OCI-LY3 (cell line): ENCODE measurements at regions not wholly inside any gene's neighbourhood (a gene's known extent, or its start where the extent isn't known, plus 50 kb on each side); places are given as distances from the start of the nearest gene placed in this dataset.

Experiments used
- EZH2phosphoT487 ChIP-seq: fragments of 200-600 bp; shearing (Covaris generic); IDR thresholded peaks from 2 replicates; pipeline ENCODE4 v1.6.1; 2018; ENCODE audit warnings: antibody characterized with exemption, mixed run types, low read depth
- TF ChIP-seq, protein P1 (sequence below): fragments of 200-600, 300-600 bp; sonication (generic); IDR thresholded peaks from 2 replicates; pipeline ENCODE4 v1.5.1; 2014; ENCODE audit warnings: antibody characterized with exemption, low read length, low read depth

DNA sequence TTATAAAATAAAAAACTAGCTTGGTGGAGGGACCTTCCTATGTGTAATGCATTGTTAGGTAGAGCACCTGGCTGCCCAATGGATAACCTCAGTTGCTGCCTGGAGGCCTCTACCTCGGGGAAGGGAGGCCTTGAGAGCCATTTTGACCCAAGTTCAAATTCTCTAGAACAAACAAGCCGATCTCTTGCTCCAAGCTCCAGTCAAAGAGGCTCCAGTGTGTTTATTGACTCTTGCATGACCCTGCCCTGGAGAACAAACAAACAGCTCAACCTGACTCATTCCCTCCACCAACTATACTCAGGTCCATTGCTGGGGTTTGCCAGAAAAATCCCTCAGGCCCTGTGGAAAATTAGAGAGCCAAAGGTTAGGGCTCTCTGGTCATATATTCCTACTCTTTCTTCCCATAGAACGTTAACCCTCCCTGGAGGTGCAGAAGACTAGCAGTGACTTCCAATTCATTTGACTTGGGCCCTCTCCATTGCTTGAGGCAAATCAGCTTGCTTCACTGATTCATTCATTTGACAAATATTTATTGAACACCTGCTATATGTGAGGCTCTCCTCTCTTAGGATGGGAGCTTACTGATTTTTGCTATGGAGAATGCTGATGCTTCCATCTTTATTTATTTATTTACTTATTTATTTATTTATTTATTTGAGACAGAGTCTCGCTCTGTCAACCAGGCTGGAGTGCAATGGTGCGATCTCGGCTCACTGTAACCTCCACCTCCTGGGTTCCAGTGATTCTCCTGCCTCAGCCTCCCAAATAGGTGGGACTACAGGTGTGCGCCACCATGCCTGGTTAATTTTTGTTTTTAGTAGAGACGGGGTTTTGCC lies 73.7 kb upstream of the CISTR start:
- TF ChIP-seq, protein P1, sequence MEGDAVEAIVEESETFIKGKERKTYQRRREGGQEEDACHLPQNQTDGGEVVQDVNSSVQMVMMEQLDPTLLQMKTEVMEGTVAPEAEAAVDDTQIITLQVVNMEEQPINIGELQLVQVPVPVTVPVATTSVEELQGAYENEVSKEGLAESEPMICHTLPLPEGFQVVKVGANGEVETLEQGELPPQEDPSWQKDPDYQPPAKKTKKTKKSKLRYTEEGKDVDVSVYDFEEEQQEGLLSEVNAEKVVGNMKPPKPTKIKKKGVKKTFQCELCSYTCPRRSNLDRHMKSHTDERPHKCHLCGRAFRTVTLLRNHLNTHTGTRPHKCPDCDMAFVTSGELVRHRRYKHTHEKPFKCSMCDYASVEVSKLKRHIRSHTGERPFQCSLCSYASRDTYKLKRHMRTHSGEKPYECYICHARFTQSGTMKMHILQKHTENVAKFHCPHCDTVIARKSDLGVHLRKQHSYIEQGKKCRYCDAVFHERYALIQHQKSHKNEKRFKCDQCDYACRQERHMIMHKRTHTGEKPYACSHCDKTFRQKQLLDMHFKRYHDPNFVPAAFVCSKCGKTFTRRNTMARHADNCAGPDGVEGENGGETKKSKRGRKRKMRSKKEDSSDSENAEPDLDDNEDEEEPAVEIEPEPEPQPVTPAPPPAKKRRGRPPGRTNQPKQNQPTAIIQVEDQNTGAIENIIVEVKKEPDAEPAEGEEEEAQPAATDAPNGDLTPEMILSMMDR: no peak
- no peak for TF ChIP-seq EZH2phosphoT487
